GM19240 (cell line): ENCODE measurements at regions not wholly inside any gene's neighbourhood (a gene's known extent, or its start where the extent isn't known, plus 50 kb on each side); places are given as distances from the start of the nearest gene placed in this dataset.
"Not testable (repeated sequence)": the region's sequence is repeated elsewhere in the genome, so short reads cannot be mapped to it uniquely, and the experiment has no call there.

Experiments used
- DNase-seq: peaks from one replicate; pipeline ENCODE4 v3.0.0; 2011; ENCODE audit warnings: low spot score; ENCODE audit not compliant: insufficient read length

GRCh38 chr5:155489949-155490348, 476.4 kb downstream of the KIF4B start:
- DNase-seq, result no peak

- no peak for DNase-seq
Measured at GRCh38 chr5:155492191-155492590, 478.6 kb downstream of the KIF4B start.

DNA sequence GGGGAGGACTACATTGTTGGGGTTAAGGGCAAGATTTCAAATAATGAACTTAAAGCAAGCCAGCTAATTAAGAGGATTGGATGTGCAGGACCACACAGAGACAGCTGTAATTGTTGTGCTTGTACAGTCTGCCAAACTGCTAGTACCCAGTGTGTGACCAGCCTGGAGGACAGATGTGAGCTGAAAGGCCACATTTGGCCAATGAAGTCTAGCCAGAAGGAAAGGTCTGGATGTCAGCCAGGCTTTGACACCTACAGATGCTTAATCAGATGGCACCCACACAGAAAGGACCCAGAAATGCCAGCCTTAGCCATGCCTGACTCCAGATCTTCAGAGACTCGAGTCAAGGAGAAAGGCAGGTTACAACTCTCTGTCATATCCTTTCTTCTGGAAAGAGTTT, 491.1 kb downstream of the KIF4B start:
- no peak for DNase-seq

DNA sequence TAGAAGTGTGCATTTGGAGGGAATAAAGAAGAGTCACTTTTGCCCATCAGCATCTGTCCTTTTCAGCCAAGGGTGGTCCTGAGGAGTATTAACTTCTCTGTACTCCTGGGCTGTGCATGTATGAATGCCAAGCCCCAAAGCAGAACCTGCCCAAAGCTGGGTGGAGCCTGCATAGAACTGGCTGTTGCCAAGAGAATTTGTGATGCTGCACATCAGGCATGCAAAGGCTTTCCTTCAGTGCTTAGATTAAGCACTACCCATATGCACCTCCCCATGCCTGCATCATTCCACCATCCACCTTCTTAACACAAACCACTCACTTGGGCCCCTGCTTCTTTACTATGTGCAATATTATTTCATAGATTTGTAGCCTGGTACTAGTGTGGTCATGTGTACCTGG, 493.8 kb downstream of the KIF4B start:
- no peak for DNase-seq

DNA sequence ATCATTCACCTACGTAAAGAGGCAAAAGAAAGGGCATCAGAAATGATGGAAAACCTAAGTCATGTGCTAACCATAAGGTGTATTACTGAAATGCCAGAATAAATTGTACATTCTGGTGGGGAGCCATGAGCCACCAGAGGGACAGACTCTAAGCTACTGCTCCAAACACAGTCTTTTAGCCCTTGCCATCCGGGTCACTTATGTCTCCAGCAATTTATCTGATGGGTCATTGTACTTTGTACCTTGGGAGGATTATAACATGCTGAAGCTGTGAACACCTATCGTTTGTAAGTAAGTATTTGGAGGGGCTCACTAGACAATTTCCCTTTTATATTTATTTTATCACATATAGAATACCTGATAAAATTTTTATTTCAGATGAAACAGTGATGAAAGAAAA, 495.1 kb downstream of the KIF4B start:
- DNase-seq, result no peak

DNA sequence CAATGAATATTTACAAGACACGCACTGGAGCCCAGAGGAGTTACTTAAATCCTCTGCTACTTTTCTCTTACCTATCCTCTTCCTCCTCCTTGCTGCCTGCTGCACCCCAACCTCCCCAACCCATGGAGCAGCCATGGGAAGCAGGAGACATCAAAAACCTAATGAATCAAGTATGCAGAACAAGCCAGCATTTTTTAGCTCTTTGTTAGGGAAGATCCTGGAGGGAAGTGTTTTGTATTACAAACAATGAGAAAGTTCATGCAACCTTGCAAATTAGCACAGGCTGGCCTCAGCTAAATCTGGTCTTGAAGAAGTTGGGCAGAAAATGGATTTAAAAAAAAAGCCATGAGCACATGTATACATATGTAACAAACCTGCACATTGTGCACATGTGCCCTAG, 498.8 kb downstream of the KIF4B start:
- no peak for DNase-seq

- no peak for DNase-seq
Measured at GRCh38 chr5:155514105-155514563, 500.6 kb downstream of the KIF4B start.

DNA sequence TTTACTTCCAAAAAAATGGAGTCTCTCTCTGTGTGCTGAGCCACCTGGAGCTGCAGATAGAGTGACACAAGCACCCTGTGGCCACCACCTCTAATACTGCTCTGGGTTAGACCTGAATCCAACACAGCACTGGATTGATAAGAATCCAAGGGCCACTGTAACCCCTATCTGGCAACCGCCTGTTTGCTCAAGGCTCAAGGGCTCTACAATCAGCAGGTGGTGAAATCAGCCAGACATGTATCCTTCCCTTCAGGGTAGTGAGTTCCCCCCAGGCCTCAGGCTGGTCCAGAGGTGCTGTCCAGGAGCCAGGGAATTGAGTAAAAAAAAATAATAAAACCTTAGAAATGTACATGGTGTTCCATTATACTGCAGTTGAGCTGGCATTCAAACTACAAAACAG, 509.0 kb downstream of the KIF4B start:
- no peak for DNase-seq

DNA sequence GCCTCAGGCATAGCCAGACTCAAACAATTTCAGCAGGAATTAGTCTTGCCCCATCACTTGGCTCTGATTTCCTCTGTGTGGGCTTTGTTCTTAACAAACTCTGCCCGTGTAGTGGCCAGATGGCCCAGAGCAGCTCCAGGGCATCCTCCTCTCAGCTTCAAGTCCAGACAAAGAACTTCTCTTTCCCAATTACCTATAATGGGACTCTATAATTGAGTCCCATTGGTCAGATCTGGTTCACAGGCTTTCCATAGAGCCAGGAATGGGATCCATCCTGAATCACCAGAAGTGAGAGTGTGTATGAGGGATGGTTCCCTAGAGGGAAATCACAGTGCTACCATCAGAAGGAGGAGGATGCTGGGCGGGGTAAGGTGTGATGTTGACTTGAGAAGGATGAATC, 515.8 kb downstream of the KIF4B start:
- no peak for DNase-seq

- DNase-seq, result no peak
Measured at GRCh38 chr5:155530046-155530445, 516.5 kb downstream of the KIF4B start.

DNA sequence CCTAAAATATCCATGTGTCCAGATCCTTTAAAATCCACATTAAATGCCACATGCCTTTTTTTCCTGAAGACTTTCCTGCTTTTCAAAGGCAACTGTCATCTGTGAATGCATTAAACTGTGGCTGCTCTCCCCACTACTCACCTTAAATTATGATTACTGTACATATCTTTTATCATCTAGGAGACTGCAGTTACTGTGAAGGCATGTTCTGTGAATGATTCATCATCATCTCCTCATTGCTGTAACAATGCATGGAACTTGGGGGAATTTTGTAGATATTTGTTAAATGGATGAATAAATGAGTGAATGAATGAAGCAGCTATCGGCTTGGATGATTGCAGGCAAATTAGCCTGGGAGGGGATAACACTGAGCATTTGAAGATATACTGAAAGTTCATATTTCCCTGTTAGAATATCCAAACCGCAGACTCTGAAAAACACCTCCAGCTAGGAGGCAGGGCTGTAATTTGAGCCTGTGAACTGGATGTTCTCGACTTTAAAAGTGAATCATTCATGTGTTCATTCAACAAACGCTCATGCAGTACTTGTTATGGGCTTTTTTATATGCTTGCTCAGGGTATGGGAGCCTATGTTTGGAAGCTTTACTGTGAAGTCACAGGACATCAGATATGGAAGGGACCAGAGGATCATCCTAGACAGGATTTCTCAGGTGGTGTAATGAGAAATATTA, 519.2 kb downstream of the KIF4B start:
- DNase-seq, result no peak

GRCh38 chr5:155540000-155540595, 526.5 kb downstream of the KIF4B start:
- DNase-seq, result no peak

GRCh38 chr5:155546075-155546474, 532.5 kb downstream of the KIF4B start:
- DNase-seq, result no peak

GRCh38 chr5:155554500-155554899, 540.9 kb downstream of the KIF4B start:
- DNase-seq, result no peak

- no peak for DNase-seq
Measured at GRCh38 chr5:155556222-155556621, 542.7 kb downstream of the KIF4B start.

GRCh38 chr5:155556700-155557099, 543.1 kb downstream of the KIF4B start:
- DNase-seq, result no peak

DNA sequence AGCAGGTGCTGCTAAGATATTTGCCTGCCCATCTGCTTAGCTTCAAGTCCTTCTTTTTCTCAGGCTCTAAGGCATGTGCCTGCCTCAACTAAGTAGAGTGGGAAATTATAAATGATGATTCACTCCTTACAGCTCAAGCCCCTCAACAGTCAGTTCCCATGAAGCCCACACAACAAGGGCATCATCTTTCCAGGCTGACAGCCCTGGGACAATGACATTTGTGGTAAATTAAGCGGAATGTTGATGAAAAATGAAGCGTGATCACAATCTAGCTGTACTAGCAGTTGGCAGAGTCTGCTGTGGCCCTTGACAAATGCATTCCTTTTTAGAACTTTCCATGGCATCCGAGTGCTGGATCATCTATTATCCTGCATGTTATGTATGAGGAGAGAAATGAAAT, 548.6 kb downstream of the KIF4B start:
- DNase-seq, result no peak

DNA sequence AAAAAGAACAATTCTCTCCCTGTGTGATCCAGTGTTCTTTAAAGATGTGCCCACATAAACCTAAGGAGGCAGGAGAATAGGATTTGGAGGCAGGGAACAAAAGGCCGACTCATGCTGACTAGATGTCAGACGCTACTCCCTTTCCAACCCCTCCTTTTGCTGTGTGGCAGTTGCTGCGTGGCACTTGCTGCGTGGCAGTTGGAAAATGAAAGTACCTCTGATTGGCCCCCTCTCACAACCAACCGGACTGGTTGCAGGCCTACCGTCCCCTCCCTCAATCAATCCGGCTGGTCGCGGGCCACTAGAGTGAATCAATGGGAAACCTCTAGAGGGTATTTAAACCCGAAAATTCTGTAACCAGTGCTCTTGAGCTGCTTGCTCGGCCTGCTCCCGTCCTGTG, 551.0 kb downstream of the KIF4B start:
- DNase-seq, result no peak

DNA sequence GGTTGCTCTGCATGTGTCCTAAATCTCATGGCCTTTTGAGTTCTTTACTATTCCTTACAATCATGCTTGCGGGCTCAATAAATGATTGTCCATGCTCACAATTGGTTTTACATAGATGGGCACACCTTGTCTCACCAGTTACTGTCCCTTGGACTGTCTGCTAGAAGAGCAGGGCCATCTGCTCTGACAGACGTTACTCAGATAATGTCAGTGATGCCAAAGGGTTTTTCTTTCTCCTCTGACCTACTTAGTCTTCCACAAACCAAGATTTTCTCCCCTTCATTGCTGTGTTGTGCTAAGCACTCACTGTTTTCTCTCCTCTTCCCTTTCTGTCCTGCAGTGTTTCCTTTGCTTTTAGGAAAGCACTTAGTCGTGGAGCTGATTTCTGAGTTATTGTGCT, 562.3 kb downstream of the KIF4B start:
- no peak for DNase-seq

DNA sequence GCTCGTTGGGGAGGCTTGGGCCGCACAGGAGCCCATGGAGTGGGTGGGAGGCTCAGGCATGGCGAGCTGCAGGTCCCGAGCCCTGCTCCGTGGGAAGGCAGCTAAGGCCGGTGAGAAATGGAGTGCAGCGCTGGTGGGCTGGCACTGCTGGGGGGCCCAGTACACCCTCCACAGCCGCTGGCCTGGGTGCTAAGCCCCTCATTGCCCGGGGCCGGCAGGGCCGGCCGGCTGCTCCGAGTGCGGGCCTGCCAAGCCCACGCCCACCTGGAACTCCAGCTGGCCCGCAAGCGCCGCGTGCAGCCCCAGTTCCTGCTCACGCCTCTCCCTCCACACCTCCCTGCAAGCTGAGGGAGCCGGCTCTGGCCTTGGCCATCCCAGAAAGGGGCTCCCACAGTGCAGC, 573.3 kb downstream of the KIF4B start:
- not testable (repeated sequence) for DNase-seq

- no peak for DNase-seq
Measured at GRCh38 chr5:155587458-155587857, 573.9 kb downstream of the KIF4B start.

DNA sequence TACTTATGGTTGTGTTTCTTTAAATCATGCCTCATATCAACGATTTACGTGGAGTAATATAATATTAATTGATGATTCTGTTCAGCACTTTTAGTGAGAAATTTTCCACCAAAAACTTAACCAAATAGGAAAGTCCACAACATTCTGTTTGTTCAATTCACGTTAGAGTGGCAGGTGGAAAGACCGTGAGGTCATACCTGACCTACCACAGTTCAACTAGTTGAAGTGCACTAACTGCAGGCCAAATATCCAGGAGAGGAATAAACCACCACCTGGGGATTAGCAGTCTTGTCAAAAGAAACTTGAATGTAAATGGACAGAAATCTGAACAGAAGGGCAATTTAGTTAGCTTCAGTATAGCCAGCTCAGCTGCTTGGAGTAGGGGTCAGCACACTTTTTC, 577.7 kb downstream of the KIF4B start:
- no peak for DNase-seq

DNA sequence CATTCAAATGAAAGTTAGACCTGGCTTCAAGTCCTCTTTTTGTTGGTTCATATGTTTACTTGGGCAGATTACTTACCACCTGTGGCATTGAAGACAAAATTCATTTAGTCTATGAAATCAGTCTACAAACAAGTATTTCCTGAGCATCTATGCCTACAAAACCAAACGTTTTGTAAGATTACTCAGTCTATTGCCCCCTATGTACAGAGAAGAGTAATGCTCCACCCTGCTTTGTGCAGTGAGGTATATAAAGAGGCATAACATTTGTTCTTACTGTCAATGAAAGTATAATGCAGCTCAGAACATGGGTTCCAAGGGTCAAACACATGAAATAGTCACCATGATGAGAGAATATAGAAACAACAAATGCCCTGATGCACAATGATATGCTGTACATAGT, 580.7 kb downstream of the KIF4B start:
- no peak for DNase-seq
